ENCODE measurements at regions not wholly inside any gene's neighbourhood (a gene's known extent, or its start where the extent isn't known, plus 50 kb on each side); places are given as distances from the start of the nearest gene placed in this dataset.

GRCh38 chr9:79334001-79334400, 237.8 kb upstream of the TLE4 start:
- H4K8ac ChIP-seq (ENCODE audit: extremely low read depth, insufficient read depth, low read length) = no peak overlapping the region
- H3K27me3 ChIP-seq (replicated peaks in 1 of 4; ENCODE audit: control insufficient read depth in 3 of 4, extremely low read depth in 1 of 4, insufficient read depth in 3 of 4, low read length in 3 of 4) = no peaks in the 10 kb centered on the region
- H3K36me3 ChIP-seq (ENCODE audit: control insufficient read depth in 2 of 4, insufficient read depth in 4 of 4, low read length in 3 of 4) = no peaks in the 10 kb centered on the region
- no peak overlapping the region for H3K4ac ChIP-seq (replicated peaks; ENCODE audit: insufficient read length, low read depth, low read length)
- no peak overlapping the region for H3K56ac ChIP-seq (replicated peaks; ENCODE audit: insufficient read length, low read depth, low read length)
- 99% methylated on average over 6 of the region's 6 CpGs; no CpG with 5 or more reads in 1 of the 2 experiments for WGBS, 2 experiments (ENCODE audit: extremely low coverage in 1 of 2, insufficient coverage in 1 of 2, insufficient read length in 1 of 2, insufficient replicate concordance in 2 of 2, low coverage in 1 of 2, low lambda C conversion rate in 2 of 2, missing lambda C conversion rate in 1 of 2)
- H2BK20ac ChIP-seq (ENCODE audit: low read length) = no peak overlapping the region
- H3K23ac ChIP-seq (ENCODE audit: insufficient read length) = no peak overlapping the region
- no peaks in the 10 kb centered on the region for H3K79me2 ChIP-seq (ENCODE audit: control insufficient read depth in 1 of 2, insufficient read depth in 2 of 2, low read length in 2 of 2)
- POLR2A ChIA-PET (ENCODE audit: partially characterized antibody) = no interaction called here
- H3K79me1 ChIP-seq (ENCODE audit: low read depth, low read length) = no peaks in the 10 kb centered on the region
- no peak for DNase-seq (ENCODE audit: low read depth in 1 of 2, low spot score in 2 of 2)
- no peak overlapping the region for H3K27ac ChIP-seq (ENCODE audit: low read depth, low read length)
- no peak overlapping the region for H3K18ac ChIP-seq (ENCODE audit: extremely low read depth, low read length)
- H4K20me1 ChIP-seq (replicated peaks in 1 of 2; ENCODE audit: control insufficient read depth in 1 of 2, insufficient read depth in 2 of 2, low read length in 2 of 2) = no peaks in the 10 kb centered on the region
- H2AK5ac ChIP-seq (ENCODE audit: low read depth, low read length) = no peak overlapping the region
- no peak overlapping the region for H2BK5ac ChIP-seq (ENCODE audit: low read depth, low read length)
- no peak overlapping the region for H4K91ac ChIP-seq (replicated peaks; ENCODE audit: insufficient read length, low read length)
- H4K5ac ChIP-seq (ENCODE audit: insufficient read length, low read depth, low read length) = no peak overlapping the region
- H3K14ac ChIP-seq (ENCODE audit: insufficient read length) = no peak overlapping the region
- no peak overlapping the region for H2BK12ac ChIP-seq (ENCODE audit: low read depth, low read length)
- FAIRE-seq = no peak
- H3K4me1 ChIP-seq (replicated peaks in 1 of 4; ENCODE audit: control insufficient read depth in 3 of 4, insufficient read depth in 4 of 4, low read length in 3 of 4) = 0 out of 7 replicates have a peak, but pooled peaks cover 0 to 2% (median 0%) of the 10 kb centered on the region in 4 experiments
- no peak overlapping the region for H3K9ac ChIP-seq (replicated peaks in 1 of 4; ENCODE audit: extremely low read depth in 1 of 4, low read depth in 3 of 4, low read length in 3 of 4)
- H2BK120ac ChIP-seq (replicated peaks; ENCODE audit: low read depth, low read length) = no peak overlapping the region
- H3K9me3 ChIP-seq (ENCODE audit: insufficient read depth in 2 of 2, low read depth in 1 of 2, low read length in 1 of 2) = peaks cover 11 to 12% of the 10 kb centered on the region in 2 experiments
- no peaks in the 10 kb centered on the region for H3K23me2 ChIP-seq (ENCODE audit: low read depth, low read length)
- no peak overlapping the region for H3K4me2 ChIP-seq (ENCODE audit: insufficient read depth in 1 of 2, low read depth in 2 of 2, low read length in 2 of 2)
- no peak overlapping the region for H2BK15ac ChIP-seq (ENCODE audit: low read length)
- CTCF ChIA-PET (ENCODE audit: partially characterized antibody) = no interaction called here
- H2AFZ ChIP-seq (ENCODE audit: low read length) = peak overlapping the region; percentile 71; the same call in 1 of the 2 replicates
- H3K4me3 ChIP-seq (ENCODE audit: extremely low read depth in 1 of 4, insufficient read depth in 2 of 4, low read depth in 3 of 4, low read length in 4 of 4) = no peak overlapping the region
- TF ChIP-seq ZNF274 (IDR thresholded peaks at IDR 0.05; ENCODE audit: borderline replicate concordance, extremely low read depth, low read length) = no peak
- TF ChIP-seq POLR2A (IDR thresholded peaks at IDR 0.05; ENCODE audit: control extremely low read depth in 1 of 2, low read depth in 2 of 2, low read length in 2 of 2) = no peak
- no peak for TF ChIP-seq TAF7 (optimal IDR thresholded peaks at IDR 0.05; ENCODE audit: borderline replicate concordance, low read depth, low read length)
- TF ChIP-seq SIN3A (conservative IDR thresholded peaks at IDR 0.05 in 1 of 2, IDR thresholded peaks at IDR 0.05 in 1 of 2; ENCODE audit: low read depth in 1 of 2, low read length in 2 of 2) = no peak
